ENCODE measurements at regions not wholly inside any gene's neighbourhood (a gene's known extent, or its start where the extent isn't known, plus 50 kb on each side); places are given as distances from the start of the nearest gene placed in this dataset.
"Not testable (repeated sequence)": the region's sequence is repeated elsewhere in the genome, so short reads cannot be mapped to it uniquely, and the experiment has no call there.

- no peak for DNase-seq
Observed at GRCh38 chr9:74115976-74116375, 381.2 kb upstream of the RORB start.

DNA sequence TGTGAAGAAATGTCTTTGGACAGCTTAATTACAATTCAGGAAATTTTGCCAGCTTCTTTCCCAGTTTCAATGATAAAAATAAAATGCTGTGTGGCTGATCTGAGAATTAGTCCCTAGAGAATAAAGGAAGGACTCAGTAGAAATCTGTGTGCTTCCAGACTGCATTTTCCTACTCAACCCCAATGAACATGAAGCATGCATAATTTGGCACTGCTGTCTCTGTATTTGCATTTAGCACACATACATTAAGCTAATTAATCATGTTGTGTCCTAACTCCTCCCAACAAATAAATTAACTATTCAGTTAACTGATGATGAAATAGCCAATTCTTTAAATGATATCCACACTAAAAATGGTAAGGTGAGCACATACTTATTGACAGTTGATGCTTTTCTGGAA lies 380.0 kb upstream of the RORB start:
- no peak for DNase-seq

DNA sequence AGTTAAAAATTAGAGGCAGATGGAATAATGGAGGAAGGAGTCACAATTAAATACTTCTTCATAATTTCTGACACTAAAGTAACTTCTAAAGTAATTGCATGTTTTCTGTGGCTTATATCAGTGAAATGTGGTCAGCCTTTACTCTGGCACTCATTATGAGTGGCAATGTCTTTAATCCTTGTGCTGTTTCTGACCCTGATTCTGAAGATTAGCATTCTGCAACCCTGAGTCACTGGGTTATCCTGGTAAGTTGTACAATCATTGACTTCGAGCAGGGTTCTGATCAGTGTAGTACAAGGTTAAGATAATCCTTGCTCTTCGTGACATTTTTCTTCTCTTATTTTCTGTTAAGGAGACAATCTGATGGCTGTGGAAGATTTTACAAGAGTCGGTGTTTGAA lies 379.4 kb upstream of the RORB start:
- no peak for DNase-seq

DNA sequence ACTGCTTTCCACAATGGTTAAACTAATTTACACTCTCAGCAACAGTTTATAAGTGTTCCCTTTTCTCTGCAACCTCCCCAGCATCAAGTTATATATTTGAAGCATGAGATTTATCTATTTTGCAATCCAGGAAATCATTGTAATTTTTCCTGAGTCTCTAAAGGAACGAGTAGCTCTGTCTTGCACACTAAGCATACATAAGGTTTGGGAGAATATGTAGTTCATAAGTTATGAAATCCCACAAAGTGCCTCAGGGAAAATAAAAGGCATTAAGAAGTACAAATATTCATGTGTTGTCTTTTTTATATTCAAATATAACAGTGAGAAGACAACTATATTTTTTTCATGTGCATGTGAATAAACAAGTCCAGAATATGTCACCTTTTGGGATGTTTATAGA lies 377.1 kb upstream of the RORB start:
- no peak for DNase-seq

GRCh38 chr9:74120470-74120869 lies 376.7 kb upstream of the RORB start:
- DNase-seq: no peak

GRCh38 chr9:74122216-74122615 lies 374.9 kb upstream of the RORB start:
- no peak for DNase-seq

- no peak for DNase-seq
Observed at GRCh38 chr9:74122661-74123060, 374.5 kb upstream of the RORB start.

GRCh38 chr9:74125941-74126340 lies 371.2 kb upstream of the RORB start:
- DNase-seq: no peak

DNA sequence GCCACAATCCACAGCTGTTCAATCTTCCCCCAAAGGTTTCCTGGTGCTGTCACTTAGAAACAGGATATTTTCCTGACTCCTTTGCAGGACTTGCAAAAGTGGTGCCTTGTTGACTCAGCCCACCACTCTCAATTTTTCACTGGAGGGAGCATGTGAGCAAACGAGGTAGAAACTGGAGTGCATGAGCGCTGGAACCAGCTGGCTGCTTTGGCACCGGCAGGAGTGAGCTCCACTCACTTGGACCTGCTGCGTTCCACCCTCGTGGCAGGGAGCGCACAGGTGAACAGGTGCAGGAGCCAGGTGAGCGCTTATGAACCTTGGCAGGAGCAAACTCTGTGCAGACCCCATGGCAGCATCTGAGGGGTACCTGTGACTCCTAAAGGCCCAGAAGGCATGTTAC lies 364.1 kb upstream of the RORB start:
- no peak for DNase-seq

- no peak for DNase-seq
Observed at GRCh38 chr9:74133921-74134320, 363.2 kb upstream of the RORB start.

- DNase-seq: no peak
Observed at GRCh38 chr9:74138182-74138581, 359.0 kb upstream of the RORB start.

DNA sequence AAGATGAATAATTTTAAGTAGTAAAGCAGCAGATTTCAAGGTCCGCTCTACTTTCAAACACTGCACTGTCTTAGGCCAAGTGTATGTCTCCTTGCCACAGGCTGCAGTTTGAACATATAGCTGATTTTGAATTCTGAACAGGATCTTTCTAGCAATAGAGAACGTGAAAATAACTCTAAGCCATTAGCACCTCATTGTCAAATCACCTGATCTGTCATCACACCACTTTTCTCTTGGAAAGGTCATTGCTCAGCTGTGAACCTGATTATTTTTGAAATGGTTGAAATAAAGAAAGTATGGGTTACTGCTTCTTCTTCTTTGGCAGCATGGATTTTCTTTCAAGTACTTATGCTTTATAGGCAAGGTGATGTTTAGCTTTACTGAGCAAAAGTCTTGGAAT lies 357.0 kb upstream of the RORB start:
- DNase-seq: no peak

DNA sequence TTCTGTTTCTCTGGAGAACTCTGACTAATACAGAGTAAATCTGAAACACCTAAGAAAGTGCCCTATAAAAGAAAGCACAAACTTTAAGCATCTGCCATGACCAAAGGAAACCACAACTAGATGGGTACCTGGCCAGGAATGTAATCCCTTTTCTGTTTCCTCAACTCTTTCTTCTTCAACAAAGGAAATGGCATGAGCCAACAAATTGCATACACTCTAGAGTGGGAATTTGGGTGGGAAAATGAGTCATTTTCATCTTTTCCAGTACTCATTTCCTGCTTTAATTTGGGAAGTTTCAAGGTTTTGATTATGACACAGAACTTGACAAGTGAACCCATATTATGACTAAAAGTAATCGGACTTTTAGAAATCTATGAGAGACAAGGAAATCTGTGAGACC lies 349.2 kb upstream of the RORB start:
- no peak for DNase-seq

DNA sequence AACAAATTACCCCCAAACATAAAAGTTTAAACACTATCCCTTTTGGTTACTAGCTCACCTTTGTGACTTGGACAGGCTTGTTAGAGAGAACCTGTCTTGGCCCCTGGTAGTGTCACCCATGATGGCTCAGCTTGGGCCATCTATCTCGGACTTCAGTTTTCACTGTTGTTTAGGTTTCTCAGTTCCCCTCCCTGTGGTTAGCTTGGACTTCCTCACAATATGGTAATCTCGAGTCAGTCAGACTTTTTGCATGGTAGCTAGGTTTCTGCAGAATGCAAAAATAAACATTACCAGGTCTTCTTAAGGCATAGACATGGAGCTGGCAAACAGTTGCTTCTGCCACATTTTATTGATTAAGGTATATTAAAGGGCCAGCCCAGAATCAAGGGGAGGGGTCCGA lies 324.3 kb upstream of the RORB start:
- DNase-seq: no peak

- no peak for DNase-seq
Observed at GRCh38 chr9:74173284-74173683, 323.9 kb upstream of the RORB start.

GRCh38 chr9:74197771-74198170 lies 299.4 kb upstream of the RORB start:
- not testable (repeated sequence) for DNase-seq

GRCh38 chr9:74205056-74205455 lies 292.1 kb upstream of the RORB start:
- no peak for DNase-seq

DNA sequence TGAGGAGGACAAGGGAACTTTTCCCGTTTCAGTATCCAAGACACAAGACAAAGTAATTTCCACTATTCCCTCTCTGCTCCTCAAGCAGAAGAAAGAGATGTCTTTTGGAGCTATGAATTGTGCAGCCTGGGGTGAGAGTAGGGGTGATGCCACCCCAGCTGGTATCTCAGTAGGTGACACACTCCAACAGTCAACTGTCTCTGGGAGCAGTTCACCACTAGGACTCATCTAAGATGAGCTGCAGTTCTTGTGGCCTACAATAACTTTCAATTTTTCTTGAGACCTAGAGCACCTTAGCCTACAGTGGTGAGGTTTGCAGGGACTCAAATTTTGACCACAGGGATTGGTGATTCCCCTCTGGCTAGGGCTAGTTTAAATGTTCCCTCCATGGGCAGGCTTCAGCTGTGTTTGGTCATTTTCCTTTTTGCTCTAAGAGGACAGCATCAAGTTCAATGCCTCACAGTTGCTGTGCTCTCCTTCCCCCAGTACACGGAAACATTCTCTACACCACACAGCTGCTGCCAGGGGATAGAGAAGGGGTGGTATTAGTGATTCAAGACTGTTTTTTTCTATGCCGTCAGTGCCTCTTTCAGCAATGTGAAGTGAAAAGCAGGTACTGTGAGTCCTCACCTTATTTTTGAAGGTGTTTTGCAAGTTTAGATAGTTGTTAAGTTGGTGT lies 278.6 kb upstream of the RORB start:
- no peak for DNase-seq

DNA sequence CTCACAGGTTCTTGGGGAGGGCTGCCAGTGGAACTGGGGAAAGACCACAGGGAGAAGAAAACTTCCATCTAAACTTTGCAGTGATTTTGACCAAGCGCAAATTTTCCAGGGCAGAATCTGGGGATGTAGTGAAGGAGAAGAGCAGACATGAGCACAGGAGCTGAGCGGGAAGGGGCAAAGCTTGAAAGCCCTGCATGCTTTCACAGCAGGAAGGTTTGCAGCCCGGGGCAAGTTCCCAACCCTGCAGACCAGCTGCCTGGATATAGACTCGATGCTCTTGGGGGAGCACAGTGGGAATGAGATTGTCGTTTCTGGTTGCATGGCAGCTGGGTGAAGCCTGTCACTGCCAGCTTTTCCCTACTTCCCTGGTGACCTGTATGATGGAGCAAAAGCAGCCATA lies 276.8 kb upstream of the RORB start:
- no peak for DNase-seq

DNA sequence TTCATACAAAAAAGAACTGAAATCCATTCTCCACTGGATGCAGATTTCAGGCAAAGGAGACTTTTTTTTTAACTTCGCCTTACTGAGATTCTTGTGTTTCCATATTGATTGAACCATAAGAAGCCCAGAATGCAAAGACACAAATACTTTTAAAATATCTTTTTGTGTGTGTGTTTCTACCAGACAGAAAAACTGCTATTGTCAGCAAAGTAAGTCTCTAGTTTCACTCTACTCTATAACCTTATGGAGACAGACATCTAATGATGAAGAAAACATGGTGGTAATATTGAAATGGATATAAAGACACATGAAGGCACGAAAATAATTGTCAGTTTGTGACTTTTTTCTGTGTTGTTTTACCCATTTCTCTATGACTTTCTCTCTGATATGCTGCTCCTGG lies 260.3 kb upstream of the RORB start:
- DNase-seq: no peak

- no peak for DNase-seq
Observed at GRCh38 chr9:74245866-74246497, 251.2 kb upstream of the RORB start.

DNA sequence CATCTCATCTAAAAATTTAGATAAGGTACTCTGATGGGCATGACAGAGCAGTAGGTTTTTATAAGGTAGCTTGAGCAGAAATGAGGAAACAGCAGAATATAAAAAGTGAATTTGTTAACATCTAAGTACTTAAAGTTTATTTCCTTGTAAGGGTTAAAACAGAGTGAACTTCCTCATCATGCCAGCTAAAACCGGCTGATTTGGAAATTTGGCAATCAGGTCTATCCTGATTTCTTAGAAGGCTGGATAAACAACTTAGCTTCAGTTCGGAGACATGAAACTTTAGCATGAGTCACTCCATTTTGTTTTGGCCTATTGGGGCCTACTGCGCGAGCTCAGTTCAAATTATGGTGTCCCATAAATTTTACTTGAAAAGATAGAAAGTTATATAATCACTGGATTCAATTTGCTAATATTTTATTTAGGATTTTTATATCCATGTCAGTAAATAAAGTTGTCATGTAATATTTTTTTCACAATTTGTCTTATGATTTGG lies 241.6 kb upstream of the RORB start:
- no peak for DNase-seq

GRCh38 chr9:74275872-74276508 lies 221.1 kb upstream of the RORB start:
- no peak for DNase-seq

GRCh38 chr9:74277532-74277931 lies 219.6 kb upstream of the RORB start:
- peak; percentile 6 for DNase-seq

Measured in CD4-positive, alpha-beta T cell treated with Interferon gamma for 1 hour (primary cell).